ENCODE measurements at regions not wholly inside any gene's neighbourhood (a gene's known extent, or its start where the extent isn't known, plus 50 kb on each side); places are given as distances from the start of the nearest gene placed in this dataset.
A peak's percentile ranks its signal among the peaks of the same experiment; 100 is the strongest.

DNA sequence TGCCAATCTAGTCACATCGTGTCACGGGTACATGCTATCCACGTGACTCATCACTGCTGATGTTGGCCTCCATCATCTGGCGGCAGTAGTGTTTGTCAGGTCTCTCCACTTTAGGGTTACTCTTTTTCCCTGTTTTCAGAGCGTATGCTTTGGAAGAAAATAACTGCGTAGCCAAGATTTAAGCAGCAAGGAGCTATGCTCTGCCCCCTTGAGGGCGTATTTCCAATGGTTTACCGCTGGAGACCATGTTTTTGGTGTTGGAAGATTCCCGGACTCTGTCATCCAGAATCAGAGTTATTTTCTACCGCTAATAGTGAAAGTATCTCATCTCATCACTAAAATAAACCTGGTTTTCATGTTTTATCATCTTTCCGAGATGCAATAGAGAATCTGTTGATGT, 306.5 kb downstream of the C6orf118 start:
- Histone ChIP-seq H3K27me3 (ENCODE audit: control insufficient read depth, insufficient read depth) (no peaks in the 10 kb centered on the region), H3K27ac (ENCODE audit: low read length) (no peak overlapping the region), H3K9me3 (ENCODE audit: control insufficient read depth, low read length) (no peaks in the 10 kb centered on the region), H3K4me3 (ENCODE audit: low read length) (no peak overlapping the region), H3K4me1 (ENCODE audit: control insufficient read depth, insufficient read depth, low read length) (no peaks in the 10 kb centered on the region)
- WGBS: 83% methylated on average over 11 of the region's 11 CpGs
- ATAC-seq (no peak), DNase-seq (no peak)
- intact Hi-C loops (cut with DNase I): no loop called here

DNA sequence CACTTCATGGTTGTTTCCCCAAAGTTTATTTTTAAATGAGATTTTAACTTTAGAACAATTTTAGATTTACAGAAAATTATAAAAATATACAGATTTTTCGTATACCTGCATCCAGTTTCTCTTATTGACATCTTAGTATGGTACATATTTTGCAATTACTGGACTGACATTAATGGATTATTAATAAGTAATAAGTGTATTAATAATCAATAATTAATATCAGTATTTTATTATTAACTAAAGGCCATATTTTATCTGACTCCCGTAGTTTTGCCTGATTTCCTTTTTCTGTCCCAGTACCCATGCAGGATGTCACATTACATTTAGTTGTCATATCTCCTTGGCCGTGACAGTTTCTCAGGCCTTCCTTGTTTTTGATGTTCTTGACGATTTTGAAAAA, 307.0 kb downstream of the C6orf118 start:
- Histone ChIP-seq H3K9me3 (ENCODE audit: control insufficient read depth, low read length) (no peaks in the 10 kb centered on the region), H3K4me3 (ENCODE audit: low read length) (no peak overlapping the region), H3K27ac (ENCODE audit: low read length) (no peak overlapping the region), H3K27me3 (ENCODE audit: control insufficient read depth, insufficient read depth) (no peaks in the 10 kb centered on the region), H3K4me1 (ENCODE audit: control insufficient read depth, insufficient read depth, low read length) (no peaks in the 10 kb centered on the region)
- intact Hi-C loops (cut with DNase I): no loop called here
- WGBS: 88% methylated on average over 4 of the region's 4 CpGs
- DNase-seq: no peak
- ATAC-seq: no peak

DNA sequence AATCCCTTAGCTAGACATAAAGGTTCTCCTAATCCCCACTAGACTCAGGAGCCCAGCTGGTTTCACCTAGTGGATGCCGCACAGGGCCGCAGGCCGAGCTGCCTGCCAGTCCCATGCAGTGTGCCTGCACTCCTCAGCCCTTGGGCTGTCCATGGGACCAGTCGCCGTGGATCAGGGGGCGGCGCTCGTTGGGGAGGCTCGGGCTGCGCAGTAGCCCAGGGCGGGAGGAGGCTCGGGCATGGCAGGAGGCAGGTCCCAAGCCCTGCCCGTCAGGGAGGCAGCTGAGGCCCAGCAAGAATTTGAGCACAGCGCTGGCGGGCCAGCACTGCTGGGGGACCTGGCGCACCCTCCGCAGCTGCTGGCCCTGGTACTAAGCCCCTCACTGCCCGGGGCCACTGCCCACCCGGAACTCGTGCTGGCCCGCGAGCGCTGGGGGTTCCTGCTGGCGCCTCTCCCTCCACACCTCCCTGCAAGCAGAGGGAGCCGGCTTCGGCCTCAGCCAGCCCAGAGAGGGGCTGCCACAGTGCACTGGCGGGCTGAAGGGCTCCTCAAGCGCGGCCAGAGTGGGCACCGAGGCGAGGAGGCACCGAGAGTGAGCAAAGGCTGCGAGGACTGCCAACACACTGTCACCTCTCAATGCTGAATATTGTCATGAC, 307.8 kb downstream of the C6orf118 start:
- H3K4me3 ChIP-seq (ENCODE audit: low read length): no peak overlapping the region
- no peaks in the 10 kb centered on the region for H3K4me1 ChIP-seq (ENCODE audit: control insufficient read depth, insufficient read depth, low read length)
- intact Hi-C loops (cut with DNase I): no loop called here
- H3K9me3 ChIP-seq (ENCODE audit: control insufficient read depth, low read length): no peaks in the 10 kb centered on the region
- 93% methylated on average over 33 of the region's 33 CpGs for WGBS
- H3K27ac ChIP-seq (ENCODE audit: low read length): no peak overlapping the region
- H3K27me3 ChIP-seq (ENCODE audit: control insufficient read depth, insufficient read depth): no peaks in the 10 kb centered on the region
- ATAC-seq (no peak), DNase-seq (peak in 2 of 3 donors; percentile 7 to 30)

DNA sequence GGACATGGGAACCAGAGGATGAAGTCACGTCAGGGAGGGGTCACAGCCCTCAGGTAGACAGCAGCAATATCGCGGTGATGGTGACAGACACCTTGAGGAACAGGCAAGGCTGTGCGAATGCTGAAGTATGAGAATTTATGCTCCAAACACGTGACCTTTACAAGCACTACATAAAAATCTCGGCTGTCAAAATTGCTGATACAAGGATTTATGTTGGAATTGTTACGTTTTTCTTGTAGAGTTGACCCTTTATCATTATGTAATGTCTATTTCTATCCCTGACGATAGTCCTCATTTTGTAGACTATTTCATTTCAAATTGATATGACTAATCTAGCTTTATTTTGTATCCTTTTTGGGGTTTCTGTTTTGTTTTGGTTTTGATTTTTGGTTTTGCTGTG, 311.1 kb downstream of the C6orf118 start:
- intact Hi-C loops (cut with DNase I): no loop called here
- 86% methylated on average over 8 of the region's 8 CpGs for WGBS
- Histone ChIP-seq H3K4me3 (ENCODE audit: low read length) (no peak overlapping the region), H3K9me3 (ENCODE audit: control insufficient read depth, low read length) (no peaks in the 10 kb centered on the region), H3K27ac (ENCODE audit: low read length) (no peak overlapping the region), H3K4me1 (ENCODE audit: control insufficient read depth, insufficient read depth, low read length) (no peaks in the 10 kb centered on the region), H3K27me3 (ENCODE audit: control insufficient read depth, insufficient read depth) (no peaks in the 10 kb centered on the region)
- ATAC-seq (no peak), DNase-seq (no peak)

DNA sequence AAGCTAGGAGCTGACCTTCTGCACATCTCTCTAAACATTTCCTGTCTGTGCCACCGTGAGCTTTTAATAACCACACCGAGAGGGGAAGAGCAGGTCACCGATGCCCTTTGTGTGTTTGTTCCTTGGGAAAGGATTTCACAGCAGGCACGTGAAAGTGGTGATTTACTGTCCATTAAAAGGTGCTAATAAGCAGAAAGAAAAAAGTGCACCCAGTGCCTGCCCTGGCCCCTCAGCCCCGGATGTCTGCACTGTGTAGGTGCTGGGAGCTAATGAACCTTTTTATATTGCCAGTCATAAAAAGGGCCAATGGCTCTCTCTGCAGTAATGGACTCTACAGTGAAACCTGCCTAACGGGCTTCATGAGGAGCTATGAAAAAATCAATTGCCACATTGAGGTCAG, 312.6 kb downstream of the C6orf118 start:
- WGBS: 44% methylated on average over 6 of the region's 6 CpGs
- Histone ChIP-seq H3K4me3 (ENCODE audit: low read length) (no peak overlapping the region), H3K9me3 (ENCODE audit: control insufficient read depth, low read length) (no peaks in the 10 kb centered on the region), H3K4me1 (ENCODE audit: control insufficient read depth, insufficient read depth, low read length) (no peaks in the 10 kb centered on the region), H3K27me3 (ENCODE audit: control insufficient read depth, insufficient read depth) (no peaks in the 10 kb centered on the region), H3K27ac (ENCODE audit: low read length) (no peak overlapping the region)
- no peak for ATAC-seq
- no peak for DNase-seq
- intact Hi-C loops (cut with DNase I): no loop called here

DNA sequence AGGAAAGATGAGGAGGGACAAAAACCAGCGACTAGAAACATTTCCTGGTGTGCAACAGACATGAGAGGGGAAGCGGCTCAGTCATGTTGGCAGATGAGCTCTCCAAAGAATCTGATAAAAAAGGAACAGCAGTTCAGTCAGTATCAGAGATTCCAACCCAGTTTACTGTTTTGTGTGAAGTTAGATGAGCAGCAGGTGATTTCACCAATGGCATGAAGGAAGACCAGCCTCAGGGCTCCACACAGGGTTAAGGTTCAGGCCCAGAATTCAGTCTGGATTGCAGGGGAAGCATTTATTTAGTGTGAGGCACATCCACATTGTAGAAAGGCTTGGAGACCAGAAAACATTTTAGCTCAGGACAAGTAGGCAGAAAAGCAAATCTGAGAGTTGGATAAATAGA, 317.8 kb downstream of the C6orf118 start:
- no peak for ATAC-seq
- no peak overlapping the region for H3K4me3 ChIP-seq (ENCODE audit: low read length)
- no peaks in the 10 kb centered on the region for H3K4me1 ChIP-seq (ENCODE audit: control insufficient read depth, insufficient read depth, low read length)
- 77% methylated on average over 2 of the region's 2 CpGs for WGBS
- no peak for DNase-seq
- no peaks in the 10 kb centered on the region for H3K9me3 ChIP-seq (ENCODE audit: control insufficient read depth, low read length)
- intact Hi-C loops (cut with DNase I): no loop called here
- H3K27me3 ChIP-seq (ENCODE audit: control insufficient read depth, insufficient read depth): no peaks in the 10 kb centered on the region
- H3K27ac ChIP-seq (ENCODE audit: low read length): no peak overlapping the region

DNA sequence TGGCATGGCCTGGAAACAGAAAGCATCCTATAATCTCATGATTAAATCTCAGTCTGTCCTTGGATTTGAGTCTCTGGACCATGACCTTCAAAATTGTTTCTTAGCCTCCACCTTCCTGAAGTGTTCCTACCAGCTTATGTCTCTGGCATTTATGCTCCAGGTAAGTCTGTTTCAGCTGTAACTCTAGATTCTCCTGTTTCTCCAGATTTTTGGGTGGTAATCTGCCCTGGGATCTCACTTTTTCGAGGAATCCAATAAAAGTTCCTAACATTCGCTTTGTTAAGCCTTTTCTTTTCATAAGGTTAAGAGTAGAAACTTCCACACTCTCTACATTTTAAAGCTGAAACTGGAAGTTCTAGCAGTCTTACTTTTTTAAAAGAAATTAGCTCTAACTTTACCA, 318.5 kb downstream of the C6orf118 start:
- ATAC-seq (no peak), DNase-seq (no peak)
- WGBS: 86% methylated on average over 2 of the region's 2 CpGs
- Histone ChIP-seq H3K9me3 (ENCODE audit: control insufficient read depth, low read length) (no peaks in the 10 kb centered on the region), H3K4me1 (ENCODE audit: control insufficient read depth, insufficient read depth, low read length) (no peaks in the 10 kb centered on the region), H3K27ac (ENCODE audit: low read length) (no peak overlapping the region), H3K27me3 (ENCODE audit: control insufficient read depth, insufficient read depth) (no peaks in the 10 kb centered on the region), H3K4me3 (ENCODE audit: low read length) (no peak overlapping the region)
- intact Hi-C loops (cut with DNase I): no loop called here

DNA sequence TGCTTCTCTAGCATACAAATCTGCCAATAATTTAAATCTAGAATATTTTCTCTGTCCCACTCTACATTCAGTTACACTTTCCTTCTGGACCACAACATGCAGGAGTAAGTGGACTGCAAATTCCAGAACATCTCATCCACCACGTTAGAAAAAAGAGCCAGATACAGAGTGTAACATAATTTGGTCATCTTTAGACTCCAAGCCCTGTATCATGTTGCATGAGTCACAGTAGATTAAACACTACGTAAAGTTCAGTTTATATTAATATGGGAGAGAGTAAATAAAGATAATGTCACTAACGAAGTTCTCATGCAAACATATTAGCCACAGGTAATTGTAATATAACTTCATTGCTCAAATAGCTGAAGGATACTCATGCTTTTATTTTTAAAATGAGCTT, 327.0 kb downstream of the C6orf118 start:
- WGBS: 39% methylated on average over 3 of the region's 3 CpGs
- no peak for ATAC-seq

DNA sequence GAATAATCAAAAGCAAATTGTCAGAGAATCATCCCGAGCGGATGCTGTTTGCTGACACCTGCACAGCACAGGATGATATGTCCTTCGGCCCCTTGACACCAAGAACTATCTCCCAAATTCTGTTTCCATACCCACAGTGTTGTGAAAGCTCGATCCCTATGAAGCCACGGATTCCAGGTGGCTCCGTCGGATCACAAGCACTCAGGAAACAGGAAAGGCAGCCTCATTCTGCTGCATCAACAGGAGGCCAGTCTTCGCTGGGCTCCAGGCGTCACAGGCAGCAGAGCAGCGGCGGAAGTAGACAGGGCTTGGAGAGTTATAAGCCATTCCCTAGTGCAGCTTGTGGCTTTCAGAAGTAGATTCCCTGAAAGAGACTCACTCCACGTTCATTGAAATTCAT, 342.3 kb downstream of the C6orf118 start:
- ATAC-seq: no peak
- no peaks in the 10 kb centered on the region for H3K9me3 ChIP-seq (ENCODE audit: control insufficient read depth, low read length)

More for the DNA sequence above, 327.0 kb downstream of the C6orf118 start:
- intact Hi-C loops (cut with DNase I): no loop called here
- Histone ChIP-seq H3K4me3 (ENCODE audit: low read length) (no peak overlapping the region), H3K27me3 (ENCODE audit: control insufficient read depth, insufficient read depth) (no peaks in the 10 kb centered on the region), H3K27ac (ENCODE audit: low read length) (no peak overlapping the region), H3K4me1 (ENCODE audit: control insufficient read depth, insufficient read depth, low read length) (no peaks in the 10 kb centered on the region), H3K9me3 (ENCODE audit: control insufficient read depth, low read length) (no peaks in the 10 kb centered on the region)
- DNase-seq: no peak

DNA sequence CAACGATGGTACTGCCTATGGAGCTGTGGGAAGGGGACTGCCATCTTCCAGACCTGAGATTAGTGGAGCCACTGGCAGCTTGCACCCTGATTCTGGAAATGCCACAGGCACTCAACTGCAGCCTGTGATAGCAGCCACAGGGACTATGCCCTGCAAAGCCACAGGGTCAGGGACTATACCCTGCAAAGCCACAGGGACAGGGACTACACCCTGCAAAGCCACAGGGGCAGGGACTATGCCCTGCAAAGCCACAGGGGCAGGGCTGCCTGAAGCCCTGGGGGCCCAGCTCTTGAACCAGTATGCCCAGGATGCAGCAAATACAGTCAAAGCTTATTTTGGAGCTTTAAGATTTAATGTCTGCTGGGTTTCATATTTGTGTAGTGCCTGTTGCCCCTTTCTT, 346.6 kb downstream of the C6orf118 start:
- Histone ChIP-seq H3K4me1 (ENCODE audit: control insufficient read depth, insufficient read depth, low read length) (no peaks in the 10 kb centered on the region), H3K27ac (ENCODE audit: low read length) (no peak overlapping the region), H3K4me3 (ENCODE audit: low read length) (no peak overlapping the region), H3K27me3 (ENCODE audit: control insufficient read depth, insufficient read depth) (no peaks in the 10 kb centered on the region), H3K9me3 (ENCODE audit: control insufficient read depth, low read length) (no peaks in the 10 kb centered on the region)
- ATAC-seq (no peak), DNase-seq (no peak)
- intact Hi-C loops (cut with DNase I): no loop called here
- 45% methylated on average over 1 of the region's 1 CpG for WGBS

More for the DNA sequence above, 342.3 kb downstream of the C6orf118 start:
- Histone ChIP-seq H3K4me1 (ENCODE audit: control insufficient read depth, insufficient read depth, low read length) (no peaks in the 10 kb centered on the region), H3K4me3 (ENCODE audit: low read length) (no peak overlapping the region), H3K27ac (ENCODE audit: low read length) (no peak overlapping the region), H3K27me3 (ENCODE audit: control insufficient read depth, insufficient read depth) (no peaks in the 10 kb centered on the region)
- 64% methylated on average over 12 of the region's 12 CpGs for WGBS
- intact Hi-C loops (cut with DNase I): no loop called here
- DNase-seq: no peak

DNA sequence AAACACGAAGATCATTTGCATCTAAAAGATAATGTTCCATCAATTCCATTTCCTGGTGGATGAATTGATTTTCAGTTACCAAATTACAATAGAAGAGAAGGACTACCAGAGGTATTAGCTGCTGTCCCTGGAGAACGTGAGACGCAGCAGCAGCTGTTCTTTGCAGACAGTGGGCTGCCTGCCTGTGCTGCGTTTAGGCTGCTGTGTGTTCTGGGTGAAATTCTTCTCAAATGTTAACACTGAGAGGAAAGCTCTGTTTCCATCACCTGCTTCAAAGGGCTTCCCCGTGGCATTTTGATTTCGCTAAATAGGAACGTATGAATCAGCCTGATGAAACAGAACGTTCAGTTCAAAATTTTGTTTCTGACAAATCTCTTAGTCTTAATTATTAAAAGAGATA, 362.2 kb downstream of the C6orf118 start:
- WGBS: 44% methylated on average over 8 of the region's 8 CpGs
- H3K4me3 ChIP-seq (ENCODE audit: low read length): no peak overlapping the region
- H3K9me3 ChIP-seq (ENCODE audit: control insufficient read depth, low read length): no peaks in the 10 kb centered on the region
- DNase-seq (no peak), ATAC-seq (no peak)
- intact Hi-C loops (cut with DNase I): no loop called here
- H3K27me3 ChIP-seq (ENCODE audit: control insufficient read depth, insufficient read depth): no peaks in the 10 kb centered on the region
- H3K27ac ChIP-seq (ENCODE audit: low read length): no peak overlapping the region
- no peaks in the 10 kb centered on the region for H3K4me1 ChIP-seq (ENCODE audit: control insufficient read depth, insufficient read depth, low read length)

DNA sequence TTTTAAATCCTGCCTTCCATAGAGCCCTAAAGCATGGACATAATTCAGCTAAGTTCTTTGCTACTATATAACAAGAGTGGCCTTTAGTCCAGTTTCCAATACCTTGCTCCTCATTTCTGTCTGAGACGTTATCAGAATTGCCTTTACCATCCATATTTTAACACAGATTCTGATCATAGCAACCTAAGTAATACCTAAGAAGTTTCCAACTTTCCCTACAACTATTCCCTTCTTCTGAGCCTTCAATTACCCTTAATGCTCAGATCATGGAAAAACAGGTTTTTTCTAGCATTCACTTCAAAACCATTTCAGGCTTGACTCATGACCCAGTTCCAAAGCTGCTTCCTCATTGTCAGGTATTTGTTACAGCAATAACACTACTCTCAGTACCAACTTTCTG, 367.1 kb downstream of the C6orf118 start:
- H3K27me3 ChIP-seq (ENCODE audit: control insufficient read depth, insufficient read depth): no peaks in the 10 kb centered on the region
- DNase-seq (no peak), ATAC-seq (no peak)
- no peak overlapping the region for H3K4me3 ChIP-seq (ENCODE audit: low read length)
- intact Hi-C loops (cut with DNase I): no loop called here
- H3K27ac ChIP-seq (ENCODE audit: low read length): no peak overlapping the region
- no peaks in the 10 kb centered on the region for H3K9me3 ChIP-seq (ENCODE audit: control insufficient read depth, low read length)
- no peaks in the 10 kb centered on the region for H3K4me1 ChIP-seq (ENCODE audit: control insufficient read depth, insufficient read depth, low read length)
- 81% methylated on average over 1 of the region's 1 CpG for WGBS

All from right cardiac atrium (tissue), 5 donors.